PC-9 (cell line): ENCODE measurements at regions not wholly inside any gene's neighbourhood (a gene's known extent, or its start where the extent isn't known, plus 50 kb on each side); places are given as distances from the start of the nearest gene placed in this dataset.
"Not testable (repeated sequence)": the region's sequence is repeated elsewhere in the genome, so short reads cannot be mapped to it uniquely, and the experiment has no call there.

Source experiments
- EZH2 ChIP-seq: fragments of 200-600 bp; sonication (generic); IDR thresholded peaks from 2 replicates; pipeline ENCODE4 v1.8.0; 2017; ENCODE audit warnings: antibody characterized with exemption, low read depth
- TF ChIP-seq, protein P1 (sequence below): fragments of 200-600 bp; sonication (generic); conservative IDR thresholded peaks from 2 replicates; pipeline ENCODE4 v1.6.1; 2017; ENCODE audit warnings: mixed run types, antibody characterized with exemption, mild to moderate bottlenecking, moderate library complexity

DNA sequence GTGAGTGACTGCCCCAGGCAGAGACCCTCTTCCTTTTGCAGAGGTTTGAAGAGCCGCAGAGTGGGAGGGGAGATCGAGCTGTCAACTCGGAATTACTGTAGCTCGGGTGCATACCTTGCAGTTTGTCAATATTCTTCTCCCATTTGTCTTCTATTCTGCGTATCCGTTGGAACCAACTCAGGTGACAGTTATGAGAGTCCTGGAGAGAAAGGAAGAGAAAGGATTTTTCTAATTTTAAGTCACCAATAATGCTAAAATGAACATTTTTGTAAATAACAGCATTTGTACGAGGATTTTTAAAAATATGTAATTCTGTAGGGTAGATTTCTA lies 1393.4 kb downstream of the CDH12 start:
- TF ChIP-seq, protein P1, sequence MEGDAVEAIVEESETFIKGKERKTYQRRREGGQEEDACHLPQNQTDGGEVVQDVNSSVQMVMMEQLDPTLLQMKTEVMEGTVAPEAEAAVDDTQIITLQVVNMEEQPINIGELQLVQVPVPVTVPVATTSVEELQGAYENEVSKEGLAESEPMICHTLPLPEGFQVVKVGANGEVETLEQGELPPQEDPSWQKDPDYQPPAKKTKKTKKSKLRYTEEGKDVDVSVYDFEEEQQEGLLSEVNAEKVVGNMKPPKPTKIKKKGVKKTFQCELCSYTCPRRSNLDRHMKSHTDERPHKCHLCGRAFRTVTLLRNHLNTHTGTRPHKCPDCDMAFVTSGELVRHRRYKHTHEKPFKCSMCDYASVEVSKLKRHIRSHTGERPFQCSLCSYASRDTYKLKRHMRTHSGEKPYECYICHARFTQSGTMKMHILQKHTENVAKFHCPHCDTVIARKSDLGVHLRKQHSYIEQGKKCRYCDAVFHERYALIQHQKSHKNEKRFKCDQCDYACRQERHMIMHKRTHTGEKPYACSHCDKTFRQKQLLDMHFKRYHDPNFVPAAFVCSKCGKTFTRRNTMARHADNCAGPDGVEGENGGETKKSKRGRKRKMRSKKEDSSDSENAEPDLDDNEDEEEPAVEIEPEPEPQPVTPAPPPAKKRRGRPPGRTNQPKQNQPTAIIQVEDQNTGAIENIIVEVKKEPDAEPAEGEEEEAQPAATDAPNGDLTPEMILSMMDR = not testable (repeated sequence)
- not testable (repeated sequence) for TF ChIP-seq EZH2
